ENCODE measurements at regions not wholly inside any gene's neighbourhood (a gene's known extent, or its start where the extent isn't known, plus 50 kb on each side); places are given as distances from the start of the nearest gene placed in this dataset.

GRCh38 chr10:109741712-109742111 lies 181.6 kb downstream of the XPNPEP1 start:
- H3K4me1 ChIP-seq (ENCODE audit: low read depth), result no peaks in the 10 kb centered on the region
- no peak overlapping the region for H3K27ac ChIP-seq
- H3K9me3 ChIP-seq (ENCODE audit: low read depth), result no peaks in the 10 kb centered on the region
- no peak overlapping the region for H3K4me3 ChIP-seq
- no peak for TF ChIP-seq CTCF (IDR thresholded peaks at IDR 0.05; ENCODE audit: low read depth, low read length)
- no peaks in the 10 kb centered on the region for H3K27me3 ChIP-seq
- H3K36me3 ChIP-seq, result no peaks in the 10 kb centered on the region
- no peak for DNase-seq (ENCODE audit: low read depth in 1 of 2, low spot score in 1 of 2)

GRCh38 chr10:109740436-109740835 lies 182.9 kb downstream of the XPNPEP1 start:
- H3K36me3 ChIP-seq, result no peaks in the 10 kb centered on the region
- H3K4me1 ChIP-seq (ENCODE audit: low read depth), result no peaks in the 10 kb centered on the region
- TF ChIP-seq CTCF (IDR thresholded peaks at IDR 0.05; ENCODE audit: low read depth, low read length), result no peak
- no peak overlapping the region for H3K4me3 ChIP-seq
- DNase-seq (ENCODE audit: low read depth in 1 of 2, low spot score in 1 of 2), result no peak
- H3K27me3 ChIP-seq, result no peaks in the 10 kb centered on the region
- H3K9me3 ChIP-seq (ENCODE audit: low read depth), result no peaks in the 10 kb centered on the region
- H3K27ac ChIP-seq, result no peak overlapping the region

- Histone ChIP-seq H3K9me3 (ENCODE audit: low read depth) (no peaks in the 10 kb centered on the region), H3K4me1 (ENCODE audit: low read depth) (no peaks in the 10 kb centered on the region), H3K27ac (no peak overlapping the region), H3K4me3 (no peak overlapping the region), H3K27me3 (no peaks in the 10 kb centered on the region), H3K36me3 (no peaks in the 10 kb centered on the region)
- no peak for DNase-seq (ENCODE audit: low read depth in 1 of 2, low spot score in 1 of 2)
- TF ChIP-seq CTCF (IDR thresholded peaks at IDR 0.05; ENCODE audit: low read depth, low read length), result no peak
Observed at GRCh38 chr10:109737626-109738025, 185.7 kb downstream of the XPNPEP1 start.

GRCh38 chr10:109737009-109737408 lies 186.3 kb downstream of the XPNPEP1 start:
- no peak for TF ChIP-seq CTCF (IDR thresholded peaks at IDR 0.05; ENCODE audit: low read depth, low read length)
- H3K9me3 ChIP-seq (ENCODE audit: low read depth), result no peaks in the 10 kb centered on the region
- no peaks in the 10 kb centered on the region for H3K4me1 ChIP-seq (ENCODE audit: low read depth)
- H3K36me3 ChIP-seq, result no peaks in the 10 kb centered on the region
- H3K27ac ChIP-seq, result no peak overlapping the region
- H3K27me3 ChIP-seq, result no peaks in the 10 kb centered on the region
- DNase-seq (ENCODE audit: low read depth in 1 of 2, low spot score in 1 of 2), result no peak
- no peak overlapping the region for H3K4me3 ChIP-seq

GRCh38 chr10:109735776-109736175 lies 187.5 kb downstream of the XPNPEP1 start:
- no peaks in the 10 kb centered on the region for H3K9me3 ChIP-seq (ENCODE audit: low read depth)
- H3K4me3 ChIP-seq, result no peak overlapping the region
- H3K36me3 ChIP-seq, result no peaks in the 10 kb centered on the region
- no peak overlapping the region for H3K27ac ChIP-seq
- no peak for TF ChIP-seq CTCF (IDR thresholded peaks at IDR 0.05; ENCODE audit: low read depth, low read length)
- no peaks in the 10 kb centered on the region for H3K27me3 ChIP-seq
- H3K4me1 ChIP-seq (ENCODE audit: low read depth), result no peaks in the 10 kb centered on the region
- DNase-seq (ENCODE audit: low read depth in 1 of 2, low spot score in 1 of 2), result no peak
